HepG2 (cell line): ENCODE measurements at regions not wholly inside any gene's neighbourhood (a gene's known extent, or its start where the extent isn't known, plus 50 kb on each side); places are given as distances from the start of the nearest gene placed in this dataset.

ENCODE experiments used
- ATAC-seq: fragments of 200-7000 bp; cut with Tn5 transposase; 3 replicates; pipeline ENCODE4 v1.9.1; 2020; ENCODE audit warnings: mild to moderate bottlenecking, moderate library complexity
- BruUV-seq: library from RNA; stranded (reverse); fragments of 400-500 nt; replicated peaks from 2 replicates; lab custom pipeline; 2021; lab: Mats Ljungman, UMichigan
- CTCF ChIA-PET: fragments of 300-600 bp; formaldehyde crosslinking; extraction: SDS; loops from one replicate; lab custom pipeline; 2021; ENCODE audit warnings: low total read pairs, inconsistent platforms, low intra/inter-chr PET ratio; lab: Yijun Ruan, JAX
- POLR2A ChIA-PET: fragments of 350-600 bp; sonication (Branson Sonifier 250); formaldehyde crosslinking; loops from one replicate; lab custom pipeline; 2020; ENCODE audit warnings: antibody characterized with exemption, inconsistent platforms; lab: Yijun Ruan, JAX
- DNase-seq: peaks from one replicate; pipeline ENCODE4 v3.0.0-alpha.2; 2015; ENCODE audit warnings: low spot score
- FAIRE-seq: peaks from 3 replicates; lab custom pipeline; 2011; peaks lifted over from hg19 to GRCh38; lab: Jason Lieb, UNC
- H2AFZ ChIP-seq: one replicate; pipeline ENCODE4 v1.6.1; 2011; ENCODE audit warnings: low read length, inconsistent platforms
- H3K27ac ChIP-seq: fragments of 300-600 bp; 3 replicates; pipeline ENCODE4 v1.8.0; 2011; ENCODE audit warnings: mixed run types, mild to moderate bottlenecking, mixed read lengths, low read length, inconsistent platforms; ENCODE audit not compliant: insufficient read depth; ENCODE audit errors: extremely low read length
- H3K27me3 ChIP-seq, 2 experiments: fragments of 200-600 bp in 1 of 2; 2 replicates in 1 of 2; 3 replicates in 1 of 2; pipeline versions ENCODE4 v1.6.0 to v1.8.0; 2011; ENCODE audit warnings: low read length in 2 of 2, mild to moderate bottlenecking in 2 of 2, moderate library complexity in 2 of 2, inconsistent platforms in 1 of 2; ENCODE audit not compliant: insufficient read depth in 2 of 2, control insufficient read depth in 1 of 2
- H3K36me3 ChIP-seq, 2 experiments: fragments of 200-600 bp in 1 of 2; replicated peaks in 1 of 2; 2 replicates in 1 of 2; 3 replicates in 1 of 2; pipeline versions ENCODE4 v1.5.1 to v1.8.0; 2011; ENCODE audit warnings: low read length in 2 of 2, inconsistent platforms in 1 of 2; ENCODE audit not compliant: insufficient read depth in 2 of 2, control insufficient read depth in 1 of 2
- H3K4me1 ChIP-seq: 2 replicates; pipeline ENCODE4 v1.5.1; 2012; ENCODE audit warnings: low read length, inconsistent platforms; ENCODE audit not compliant: insufficient read depth
- H3K4me2 ChIP-seq: 2 replicates; pipeline ENCODE4 v1.6.0; 2011; ENCODE audit warnings: low read depth, low read length, inconsistent platforms
- H3K4me3 ChIP-seq, 3 experiments: fragments of 200-600 bp in 1 of 3; sonication (generic), shearing (Covaris generic) in 1 of 3; replicated peaks in 1 of 3; 2 replicates each; pipeline ENCODE4 v1.5.1; 2011 to 2016; ENCODE audit warnings: low read length in 3 of 3, inconsistent platforms in 2 of 3, low read depth in 2 of 3, mild to moderate bottlenecking in 2 of 3, control low read depth in 1 of 3, mixed read lengths in 1 of 3; ENCODE audit not compliant: insufficient read depth in 1 of 3
- H3K79me2 ChIP-seq: one replicate; pipeline ENCODE4 v1.6.1; 2011; ENCODE audit warnings: low read length, inconsistent platforms; ENCODE audit not compliant: insufficient read depth
- H3K9ac ChIP-seq: 2 replicates; pipeline ENCODE4 v1.6.0; 2011; ENCODE audit warnings: mild to moderate bottlenecking, low read depth, low read length, inconsistent platforms; ENCODE audit not compliant: insufficient read depth
- H3K9me3 ChIP-seq: 2 replicates; pipeline ENCODE4 v1.5.1; 2012; ENCODE audit warnings: mild to moderate bottlenecking, low read length
- H4K20me1 ChIP-seq: 2 replicates; pipeline ENCODE4 v1.6.0; 2011; ENCODE audit warnings: inconsistent platforms, mild to moderate bottlenecking, low read length, moderate library complexity; ENCODE audit not compliant: insufficient read depth
- REPIN1 ChIP-seq: sonication (generic); formaldehyde crosslinking; IDR thresholded peaks from 2 replicates; pipeline ENCODE4 v1.8.0; 2022; ENCODE audit warnings: missing genetic modification reagents, low read depth, mild to moderate bottlenecking, borderline replicate concordance
- SMYD3 ChIP-seq: sonication (generic); formaldehyde crosslinking; IDR thresholded peaks from 2 replicates; pipeline ENCODE4 v1.8.1; 2023; ENCODE audit warnings: mild to moderate bottlenecking, missing genetic modification reagents
- SOX6 ChIP-seq, 2 experiments: fragments of 450-650 bp in 1 of 2; sonication (generic) in 1 of 2; formaldehyde crosslinking in 1 of 2; IDR thresholded peaks; 2 replicates each; pipeline versions ENCODE4 v1.4.0 to v1.6.1; 2017 to 2020; ENCODE audit warnings: antibody characterized with exemption in 1 of 2, mild to moderate bottlenecking in 1 of 2, missing genetic modification reagents in 1 of 2
- XRCC5 ChIP-seq: fragments of 200-400 bp; formaldehyde crosslinking; optimal IDR thresholded peaks from 2 replicates; pipeline ENCODE3; 2017; ENCODE audit warnings: mild to moderate bottlenecking, low read length
- ZFYVE20 ChIP-seq: sonication (generic); formaldehyde crosslinking; IDR thresholded peaks from 2 replicates; pipeline ENCODE4 v1.8.0; 2023; ENCODE audit warnings: low read depth, mild to moderate bottlenecking, moderate library complexity, missing genetic modification reagents, borderline replicate concordance
- ZNF367 ChIP-seq: sonication (generic); formaldehyde crosslinking; IDR thresholded peaks from 2 replicates; pipeline ENCODE4 v1.4.0; 2020; ENCODE audit warnings: missing genetic modification reagents, borderline replicate concordance
- ZNF569 ChIP-seq: sonication (generic); formaldehyde crosslinking; IDR thresholded peaks from 2 replicates; pipeline ENCODE4 v1.5.0; 2020; ENCODE audit warnings: mild to moderate bottlenecking, missing genetic modification reagents, moderate library complexity, borderline replicate concordance
- ZNF720 ChIP-seq: sonication (generic); formaldehyde crosslinking; IDR thresholded peaks from 2 replicates; pipeline ENCODE4 v1.4.0; 2020; ENCODE audit warnings: missing genetic modification reagents
- WGBS: methylation state at CpG from one replicate; pipeline ENCODE4 v1.1.6; 2017; ENCODE audit warnings: low lambda C conversion rate; 5-methylcytosine and 5-hydroxymethylcytosine counted together
- in situ Hi-C: cut with HindIII; loops from 2 replicates; pipeline ENCODE4 v1.10.0; 2017; ENCODE audit warnings: low pct_unique_long_range_greater_than_20kb; ENCODE audit not compliant: extremely low pct_ligation_motif_present
- intact Hi-C: fragments of 100-400 bp; cut with micrococcal nuclease; formaldehyde crosslinking; loops from one replicate; pipeline ENCODE4 v1.10.0; 2022; ENCODE audit not compliant: unreplicated experiment
- TF ChIP-seq, protein P1 (sequence below): sonication (generic); formaldehyde crosslinking; IDR thresholded peaks from 2 replicates; pipeline ENCODE4 v1.4.0; 2020; ENCODE audit warnings: missing genetic modification reagents, borderline replicate concordance
- TF ChIP-seq, protein P2 (sequence below): sonication (generic); formaldehyde crosslinking; IDR thresholded peaks from 2 replicates; pipeline ENCODE4 v1.5.0; 2020; ENCODE audit warnings: mild to moderate bottlenecking, low read depth, missing genetic modification reagents, borderline replicate concordance

DNA sequence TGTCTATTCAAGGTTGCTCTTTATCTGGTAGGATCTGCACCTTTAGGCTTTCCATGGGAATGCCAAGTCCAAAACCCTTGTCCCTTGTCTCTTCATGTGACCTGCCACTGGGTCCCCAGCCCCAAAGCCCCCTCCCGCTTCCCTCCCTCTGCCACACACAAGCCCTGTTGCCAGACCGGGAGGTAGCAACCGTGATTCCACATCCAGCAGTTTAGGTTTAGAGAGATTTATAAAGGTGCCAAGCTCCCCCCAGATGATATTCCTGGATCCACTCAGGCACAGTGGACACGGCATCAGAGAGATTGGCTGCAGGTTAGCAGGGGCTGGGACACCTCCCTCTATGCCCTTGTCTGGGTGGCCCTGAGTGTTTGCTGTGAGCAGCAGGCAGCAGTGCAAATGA is 504.7 kb downstream of the CCDC171 start:
- Histone ChIP-seq H3K27ac (no peak overlapping the region), H3K9ac (no peak overlapping the region), H3K27me3 (no peaks in the 10 kb centered on the region; a peak in 2 of 5 replicates), H2AFZ (no peak overlapping the region), H3K4me2 (no peak overlapping the region), H3K4me3 (no peak overlapping the region), H3K4me1 (no peaks in the 10 kb centered on the region), H3K36me3 (no peaks in the 10 kb centered on the region), H3K9me3 (no peaks in the 10 kb centered on the region), H4K20me1 (no peaks in the 10 kb centered on the region), H3K79me2 (no peaks in the 10 kb centered on the region)
- POLR2A ChIA-PET, result no interaction called here
- no TSS peak for BruUV-seq
- DNase-seq, result no peak
- in situ Hi-C loops (no loop called here), intact Hi-C loops (no loop called here)
- CTCF ChIA-PET, result no interaction called here
- FAIRE-seq, result no peak
- no peak for ATAC-seq
- TF ChIP-seq, protein P1, sequence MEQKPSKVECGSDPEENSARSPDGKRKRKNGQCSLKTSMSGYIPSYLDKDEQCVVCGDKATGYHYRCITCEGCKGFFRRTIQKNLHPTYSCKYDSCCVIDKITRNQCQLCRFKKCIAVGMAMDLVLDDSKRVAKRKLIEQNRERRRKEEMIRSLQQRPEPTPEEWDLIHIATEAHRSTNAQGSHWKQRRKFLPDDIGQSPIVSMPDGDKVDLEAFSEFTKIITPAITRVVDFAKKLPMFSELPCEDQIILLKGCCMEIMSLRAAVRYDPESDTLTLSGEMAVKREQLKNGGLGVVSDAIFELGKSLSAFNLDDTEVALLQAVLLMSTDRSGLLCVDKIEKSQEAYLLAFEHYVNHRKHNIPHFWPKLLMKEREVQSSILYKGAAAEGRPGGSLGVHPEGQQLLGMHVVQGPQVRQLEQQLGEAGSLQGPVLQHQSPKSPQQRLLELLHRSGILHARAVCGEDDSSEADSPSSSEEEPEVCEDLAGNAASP (CRISPR knock-in tag), result no peak
- TF ChIP-seq ZFYVE20 (CRISPR knock-in tag) (no peak), ZNF367 (CRISPR knock-in tag) (no peak), SOX6 (IDR thresholded peaks at IDR 0.05) (no peak), SOX6 (CRISPR knock-in tag; IDR thresholded peaks at IDR 0.05) (no peak), ZNF569 (CRISPR knock-in tag) (no peak), SMYD3 (CRISPR knock-in tag) (no peak)
- 15% methylated on average over 4 of the region's 4 CpGs for WGBS

DNA sequence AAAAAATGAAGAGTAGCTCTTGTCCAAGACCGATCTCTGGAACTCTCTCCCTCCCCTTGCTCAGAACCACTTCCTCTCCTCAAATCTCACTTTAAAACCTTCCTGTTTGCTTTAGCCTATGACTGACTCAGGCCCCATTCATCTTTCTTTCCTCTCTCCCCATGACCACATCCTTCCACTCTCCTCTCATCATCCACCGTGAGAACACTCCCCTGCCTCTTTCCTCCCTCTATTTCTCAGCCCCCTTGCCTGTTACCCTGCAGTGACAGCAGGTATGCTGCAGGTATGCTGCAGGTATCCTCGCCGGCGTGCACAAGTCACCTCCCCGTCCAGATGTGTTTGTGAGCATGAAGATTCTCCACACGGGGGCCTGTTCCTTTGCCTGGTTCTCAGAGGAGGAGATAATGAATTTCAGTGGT is 505.3 kb downstream of the CCDC171 start:
- Histone ChIP-seq H4K20me1 (no peaks in the 10 kb centered on the region), H3K79me2 (no peaks in the 10 kb centered on the region), H3K4me1 (no peaks in the 10 kb centered on the region), H2AFZ (no peak overlapping the region)
- DNase-seq (no peak), ATAC-seq (no peak)
- CTCF ChIA-PET, result no interaction called here
- 1% methylated on average over 7 of the region's 7 CpGs for WGBS
- TF ChIP-seq REPIN1 (CRISPR knock-in tag) (no peak), ZNF720 (CRISPR knock-in tag) (no peak), XRCC5 (no peak)
- TF ChIP-seq, protein P2, sequence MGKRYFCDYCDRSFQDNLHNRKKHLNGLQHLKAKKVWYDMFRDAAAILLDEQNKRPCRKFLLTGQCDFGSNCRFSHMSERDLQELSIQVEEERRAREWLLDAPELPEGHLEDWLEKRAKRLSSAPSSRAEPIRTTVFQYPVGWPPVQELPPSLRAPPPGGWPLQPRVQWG (CRISPR knock-in tag), result no peak
- TF ChIP-seq, all 625 proteins: peak for 0
- in situ Hi-C loops, result no loop called here
- H3K9me3 ChIP-seq, result no peaks in the 10 kb centered on the region
- no peak overlapping the region for H3K4me3 ChIP-seq
- H3K9ac ChIP-seq, result no peak overlapping the region
- no peak overlapping the region for H3K4me2 ChIP-seq
- no peaks in the 10 kb centered on the region for H3K36me3 ChIP-seq
- no peaks in the 10 kb centered on the region; a peak in 2 of 5 replicates for H3K27me3 ChIP-seq
- no peak for FAIRE-seq
- intact Hi-C loops, result no loop called here
- no TSS peak for BruUV-seq
- POLR2A ChIA-PET, result no interaction called here
- no peak overlapping the region for H3K27ac ChIP-seq
